ENCODE measurements at regions not wholly inside any gene's neighbourhood (a gene's known extent, or its start where the extent isn't known, plus 50 kb on each side); places are given as distances from the start of the nearest gene placed in this dataset.

DNA sequence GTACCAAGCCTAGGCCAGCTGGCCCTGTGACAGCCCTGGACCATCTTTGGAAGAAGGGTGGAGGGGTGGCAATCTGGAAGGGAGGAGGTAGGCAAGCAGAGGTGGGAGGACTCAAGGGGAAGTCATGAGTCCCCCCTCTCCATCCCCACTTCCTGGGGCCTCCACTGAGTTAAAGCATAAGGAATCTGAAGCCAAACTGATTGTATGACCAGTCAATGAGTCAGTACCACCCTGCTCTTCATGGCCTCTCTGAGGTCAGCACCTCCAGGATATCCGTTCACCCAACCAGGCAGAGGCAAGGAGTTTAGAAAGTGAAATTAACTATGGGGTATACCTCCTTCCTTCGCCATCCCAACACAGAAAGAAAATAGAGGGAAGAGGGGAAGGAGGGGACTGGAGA lies 272.7 kb downstream of the SOX9 start:
- peak overlapping the region; percentile 75 for H3K27ac ChIP-seq (ENCODE audit: low read depth, low read length)
- peak overlapping the region; percentile 27 for H3K4me3 ChIP-seq (ENCODE audit: low read depth, low read length)
- no peaks in the 10 kb centered on the region for H3K27me3 ChIP-seq (ENCODE audit: control insufficient read depth, insufficient read depth, low read length)
- TF ChIP-seq, protein P1, sequence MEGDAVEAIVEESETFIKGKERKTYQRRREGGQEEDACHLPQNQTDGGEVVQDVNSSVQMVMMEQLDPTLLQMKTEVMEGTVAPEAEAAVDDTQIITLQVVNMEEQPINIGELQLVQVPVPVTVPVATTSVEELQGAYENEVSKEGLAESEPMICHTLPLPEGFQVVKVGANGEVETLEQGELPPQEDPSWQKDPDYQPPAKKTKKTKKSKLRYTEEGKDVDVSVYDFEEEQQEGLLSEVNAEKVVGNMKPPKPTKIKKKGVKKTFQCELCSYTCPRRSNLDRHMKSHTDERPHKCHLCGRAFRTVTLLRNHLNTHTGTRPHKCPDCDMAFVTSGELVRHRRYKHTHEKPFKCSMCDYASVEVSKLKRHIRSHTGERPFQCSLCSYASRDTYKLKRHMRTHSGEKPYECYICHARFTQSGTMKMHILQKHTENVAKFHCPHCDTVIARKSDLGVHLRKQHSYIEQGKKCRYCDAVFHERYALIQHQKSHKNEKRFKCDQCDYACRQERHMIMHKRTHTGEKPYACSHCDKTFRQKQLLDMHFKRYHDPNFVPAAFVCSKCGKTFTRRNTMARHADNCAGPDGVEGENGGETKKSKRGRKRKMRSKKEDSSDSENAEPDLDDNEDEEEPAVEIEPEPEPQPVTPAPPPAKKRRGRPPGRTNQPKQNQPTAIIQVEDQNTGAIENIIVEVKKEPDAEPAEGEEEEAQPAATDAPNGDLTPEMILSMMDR (IDR thresholded peaks at IDR 0.05; ENCODE audit: low read depth, low read length) = no peak
- ChIA-PET CTCF (no interaction called here), POLR2A (no interaction called here)
- peak; percentile 60 for DNase-seq (ENCODE audit: low read depth, low spot score)
- H3K9me3 ChIP-seq (ENCODE audit: control insufficient read depth, insufficient read depth, low read length) = no peaks in the 10 kb centered on the region

DNA sequence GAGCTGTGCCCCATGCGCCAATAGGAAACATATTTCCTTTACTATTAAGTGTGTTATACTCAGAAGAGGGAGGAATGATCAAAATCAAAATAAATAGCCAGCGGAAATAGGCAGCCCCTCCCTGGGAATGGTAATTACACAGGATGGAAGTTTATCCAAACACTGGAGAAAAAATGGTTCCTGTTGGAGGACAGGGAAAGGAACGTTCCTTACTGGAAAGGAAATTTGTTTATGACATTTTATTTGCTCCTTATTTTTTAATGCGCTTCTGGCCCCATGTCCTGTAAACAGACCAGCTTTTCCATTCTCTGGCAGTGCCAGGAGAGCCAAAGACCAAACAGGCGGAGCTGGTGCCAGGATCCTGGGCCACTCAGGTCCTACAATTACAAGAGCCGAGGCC lies 273.7 kb downstream of the SOX9 start:
- peak overlapping the region; percentile 75 for H3K27ac ChIP-seq (ENCODE audit: low read depth, low read length)

DNA sequence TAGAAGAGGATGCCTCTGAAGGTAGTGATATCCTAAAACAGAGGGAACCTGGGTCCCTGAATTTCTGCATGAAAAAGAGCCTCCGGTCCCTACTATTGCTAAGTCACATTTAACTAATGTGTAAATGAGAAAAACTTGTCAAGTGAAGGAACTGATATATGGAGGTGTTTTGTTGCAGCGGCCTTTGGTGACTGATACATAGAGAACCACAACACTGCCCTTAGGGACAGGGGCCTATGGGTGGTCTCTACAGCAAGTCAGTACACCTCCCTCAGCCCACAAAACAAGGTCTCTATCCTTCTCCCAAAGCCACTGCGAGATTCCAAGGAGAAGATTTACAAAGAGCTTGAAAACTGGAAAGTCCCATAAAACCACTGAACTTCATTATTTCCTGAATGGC lies 275.3 kb downstream of the SOX9 start:
- DNase-seq (ENCODE audit: low read depth, low spot score) = no peak
- TF ChIP-seq, protein P1 (IDR thresholded peaks at IDR 0.05; ENCODE audit: low read depth, low read length) = no peak
- CTCF ChIA-PET = no interaction called here
- Histone ChIP-seq H3K27me3 (ENCODE audit: control insufficient read depth, insufficient read depth, low read length) (no peaks in the 10 kb centered on the region), H3K27ac (ENCODE audit: low read depth, low read length) (no peak overlapping the region), H3K4me3 (ENCODE audit: low read depth, low read length) (no peak overlapping the region), H3K9me3 (ENCODE audit: control insufficient read depth, insufficient read depth, low read length) (no peaks in the 10 kb centered on the region)
- POLR2A ChIA-PET = no interaction called here

More for the DNA sequence above, 273.7 kb downstream of the SOX9 start:
- CTCF ChIA-PET = no interaction called here
- POLR2A ChIA-PET = interaction anchor here (0.6 kb wide), 1 partner anchor 218 kb away, joined by 3 read pairs; no protein-coding TSS in a partner anchor
- Histone ChIP-seq H3K27me3 (ENCODE audit: control insufficient read depth, insufficient read depth, low read length) (no peaks in the 10 kb centered on the region), H3K4me3 (ENCODE audit: low read depth, low read length) (no peak overlapping the region), H3K9me3 (ENCODE audit: control insufficient read depth, insufficient read depth, low read length) (no peaks in the 10 kb centered on the region)
- DNase-seq (ENCODE audit: low read depth, low spot score) = no peak
- TF ChIP-seq, protein P1 (IDR thresholded peaks at IDR 0.05; ENCODE audit: low read depth, low read length) = no peak

DNA sequence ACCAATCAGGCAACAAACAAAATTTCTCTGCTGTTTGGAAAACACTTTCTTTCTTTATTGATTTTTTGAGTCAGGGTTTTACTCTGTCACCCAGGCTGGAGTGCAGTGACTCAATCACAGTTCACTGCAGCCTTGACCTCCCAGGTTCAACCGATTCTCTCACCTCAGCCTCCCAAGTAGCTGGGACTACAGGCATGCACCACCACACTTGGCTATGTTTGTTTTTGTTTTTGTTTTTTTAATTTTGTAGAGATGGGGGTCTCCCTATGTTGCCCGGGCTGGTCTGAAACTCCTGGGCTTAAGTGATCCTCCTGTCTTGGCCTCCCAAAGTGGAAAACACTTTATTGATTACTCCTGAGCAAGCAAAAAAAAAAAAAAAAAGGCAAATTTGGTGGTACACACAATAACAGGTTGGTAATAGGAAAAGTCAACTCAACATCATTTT lies 276.4 kb downstream of the SOX9 start:
- Histone ChIP-seq H3K4me3 (ENCODE audit: low read depth, low read length) (no peak overlapping the region), H3K27me3 (ENCODE audit: control insufficient read depth, insufficient read depth, low read length) (no peaks in the 10 kb centered on the region), H3K9me3 (ENCODE audit: control insufficient read depth, insufficient read depth, low read length) (no peaks in the 10 kb centered on the region), H3K27ac (ENCODE audit: low read depth, low read length) (no peak overlapping the region)
- ChIA-PET POLR2A (no interaction called here), CTCF (no interaction called here)
- TF ChIP-seq, protein P1 (IDR thresholded peaks at IDR 0.05; ENCODE audit: low read depth, low read length) = no peak
- DNase-seq (ENCODE audit: low read depth, low spot score) = no peak

- Histone ChIP-seq H3K4me3 (ENCODE audit: low read depth, low read length) (no peak overlapping the region), H3K27me3 (ENCODE audit: control insufficient read depth, insufficient read depth, low read length) (no peaks in the 10 kb centered on the region), H3K9me3 (ENCODE audit: control insufficient read depth, insufficient read depth, low read length) (no peaks in the 10 kb centered on the region), H3K27ac (ENCODE audit: low read depth, low read length) (no peak overlapping the region)
- TF ChIP-seq, protein P1 (IDR thresholded peaks at IDR 0.05; ENCODE audit: low read depth, low read length) = no peak
- ChIA-PET CTCF (no interaction called here), POLR2A (no interaction called here)
- DNase-seq (ENCODE audit: low read depth, low spot score) = no peak
Measured at GRCh38 chr17:72397687-72398086, 276.9 kb downstream of the SOX9 start.
